Right cardiac atrium (tissue), 5 donors: ENCODE measurements at regions not wholly inside any gene's neighbourhood (a gene's known extent, or its start where the extent isn't known, plus 50 kb on each side); places are given as distances from the start of the nearest gene placed in this dataset.

Source experiments
- ATAC-seq, 2 donors: fragments of 200-7000 bp; cut with Tn5 transposase; one replicate each; pipeline versions ENCODE4 v1.8.0 to v1.9.1; 2020; ENCODE audit warnings: moderate library complexity in 2 of 2, mild to moderate bottlenecking in 1 of 2
- DNase-seq, 3 donors: peaks; one replicate each; pipeline ENCODE4 v3.0.0-alpha.2; 2020
- H3K27ac ChIP-seq: one replicate; pipeline ENCODE4 v1.5.1; 2013; ENCODE audit warnings: mild to moderate bottlenecking, low read length, control low read depth, moderate library complexity
- H3K27me3 ChIP-seq: one replicate; pipeline ENCODE4 v1.6.1; 2013; ENCODE audit not compliant: control insufficient read depth, insufficient read depth
- H3K4me1 ChIP-seq: one replicate; pipeline ENCODE4 v1.6.1; 2013; ENCODE audit warnings: low read length; ENCODE audit not compliant: control insufficient read depth, insufficient read depth
- H3K4me3 ChIP-seq: one replicate; pipeline ENCODE4 v1.5.1; 2013; ENCODE audit warnings: low read length, control low read depth
- H3K9me3 ChIP-seq: one replicate; pipeline ENCODE4 v1.6.1; 2013; ENCODE audit warnings: low read length; ENCODE audit not compliant: control insufficient read depth
- WGBS: extraction: QIAGEN DNeasy Blood & Tissue Kit; methylation state at CpG from one replicate; pipeline ENCODE4 v1.1.7; 2013; 5-methylcytosine and 5-hydroxymethylcytosine counted together
- intact Hi-C, 4 donors: fragments of 100-400 bp; cut with DNase I; formaldehyde crosslinking; loops; one replicate each; pipeline versions ENCODE4 v1.11.0 to v1.14.0; 2022 to 2023
- donor health status: healthy with polysubstance abuse.
- donor health status: DM: no; HTN: yes; CAD: no.
- donor health status: DM: no; HTN: no; CAD: no.
- donor health status: DM: no; HTN: yes; CAD: no; lungs with severe emphysema.
- donor health status: DM: yes; HTN: yes; CAD: no.

- DNase-seq = no peak
- peaks cover 16% of the 10 kb centered on the region for H3K4me1 ChIP-seq
- H3K27ac ChIP-seq = no peak overlapping the region
- WGBS = 55% methylated on average over 2 of the region's 2 CpGs
- H3K4me3 ChIP-seq = no peak overlapping the region
- intact Hi-C loops = no loop called here
- no peaks in the 10 kb centered on the region for H3K9me3 ChIP-seq
- ATAC-seq = no peak
- H3K27me3 ChIP-seq = no peaks in the 10 kb centered on the region
Observed at GRCh38 chr7:47043304-47043703, 538.6 kb downstream of the TNS3 start.

DNA sequence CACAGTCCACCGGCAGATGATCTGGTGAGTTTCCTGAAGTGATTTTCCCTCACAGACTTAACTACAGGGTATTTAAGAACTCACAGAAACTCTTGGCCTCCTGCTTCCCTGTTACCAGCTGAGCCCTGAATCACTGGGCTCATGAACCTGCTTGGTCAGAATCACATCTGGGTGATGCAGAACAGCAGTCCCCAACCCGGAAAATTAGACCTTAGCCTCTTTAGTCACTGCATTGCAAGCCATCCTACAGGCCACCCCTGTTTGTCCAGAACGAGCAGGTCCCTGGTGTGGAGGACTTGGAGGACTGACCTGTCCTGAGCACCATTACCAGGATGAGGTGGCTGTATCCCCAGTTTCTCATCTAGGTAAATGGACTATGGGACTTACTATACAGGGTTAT is 539.2 kb downstream of the TNS3 start:
- H3K4me3 ChIP-seq = no peak overlapping the region
- H3K4me1 ChIP-seq = peaks cover 16% of the 10 kb centered on the region
- ATAC-seq (no peak), DNase-seq (no peak)
- H3K9me3 ChIP-seq = no peaks in the 10 kb centered on the region
- H3K27ac ChIP-seq = no peak overlapping the region
- 92% methylated on average over 3 of the region's 3 CpGs for WGBS
- intact Hi-C loops = no loop called here
- no peaks in the 10 kb centered on the region for H3K27me3 ChIP-seq

DNA sequence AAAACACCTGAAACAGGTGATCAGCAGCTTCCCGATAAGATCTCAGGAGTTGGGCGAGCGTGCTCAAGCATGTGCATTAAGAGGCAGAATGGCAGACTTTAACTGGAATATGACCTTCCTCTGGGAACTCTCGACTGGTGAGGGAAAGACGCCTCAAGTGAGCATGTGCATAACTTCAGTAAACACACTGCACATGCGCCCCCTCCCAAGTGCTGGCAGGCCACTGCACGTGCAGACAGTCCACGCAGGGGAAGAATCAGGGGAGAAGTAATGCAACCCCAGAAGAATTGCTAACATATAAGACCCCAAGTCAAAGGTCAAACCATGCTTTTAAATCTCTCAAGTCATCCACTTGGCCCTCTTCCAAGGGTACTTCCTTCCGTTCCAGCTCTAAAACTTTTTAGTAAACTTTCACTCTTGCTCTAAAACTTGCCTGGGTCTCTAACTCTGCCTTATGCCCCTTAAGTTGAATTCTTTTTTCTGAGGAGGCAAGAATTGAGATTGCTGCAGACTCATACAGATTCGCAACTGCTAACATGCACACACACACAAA is 541.0 kb downstream of the TNS3 start:
- WGBS = 74% methylated on average over 10 of the region's 10 CpGs
- intact Hi-C loops = no loop called here
- Histone ChIP-seq H3K4me3 (no peak overlapping the region), H3K27ac (no peak overlapping the region), H3K27me3 (no peaks in the 10 kb centered on the region), H3K9me3 (no peaks in the 10 kb centered on the region), H3K4me1 (peaks cover 12% of the 10 kb centered on the region)
- no peak for DNase-seq
- ATAC-seq = no peak

DNA sequence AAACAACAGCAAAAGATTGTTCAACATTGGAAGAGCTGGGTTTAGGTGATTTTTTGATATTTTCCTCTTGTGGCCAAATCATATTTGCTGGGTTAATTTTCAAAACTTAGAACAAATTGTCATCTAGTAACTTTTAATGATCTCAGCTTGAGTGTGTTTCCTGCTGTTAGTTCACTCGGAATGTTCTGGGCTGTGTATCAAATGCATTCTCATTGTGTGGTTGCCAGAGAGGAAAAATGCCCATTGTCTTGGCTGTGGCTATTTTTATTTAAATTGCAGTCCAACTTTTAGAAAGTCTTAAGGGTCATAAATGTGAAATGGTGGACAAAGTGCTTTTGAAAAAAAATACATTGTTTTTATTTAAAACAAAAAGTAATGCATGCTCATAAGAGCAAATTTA is 542.0 kb downstream of the TNS3 start:
- no peak overlapping the region for H3K27ac ChIP-seq
- ATAC-seq (peak; percentile 73 to 83), DNase-seq (no peak)
- no peaks in the 10 kb centered on the region for H3K9me3 ChIP-seq
- no peak overlapping the region for H3K4me3 ChIP-seq
- WGBS = 7% methylated on average over 1 of the region's 1 CpG
- intact Hi-C loops = no loop called here
- peaks cover 8% of the 10 kb centered on the region for H3K4me1 ChIP-seq
- no peaks in the 10 kb centered on the region for H3K27me3 ChIP-seq

GRCh38 chr7:47039089-47039648 is 542.7 kb downstream of the TNS3 start:
- ATAC-seq (peak in 1 of 2 donors; percentile 42), DNase-seq (peak in 2 of 3 donors; percentile 62 to 63)
- H3K27ac ChIP-seq = peak overlapping the region; percentile 87
- 63% methylated on average over 6 of the region's 6 CpGs for WGBS
- H3K4me3 ChIP-seq = no peak overlapping the region
- intact Hi-C loops = no loop called here
- H3K27me3 ChIP-seq = no peaks in the 10 kb centered on the region
- peaks cover 8% of the 10 kb centered on the region for H3K4me1 ChIP-seq
- no peaks in the 10 kb centered on the region for H3K9me3 ChIP-seq

- no peak for DNase-seq
- Histone ChIP-seq H3K27ac (peak overlapping the region; percentile 87), H3K4me3 (no peak overlapping the region), H3K4me1 (peaks cover 8% of the 10 kb centered on the region), H3K27me3 (no peaks in the 10 kb centered on the region), H3K9me3 (no peaks in the 10 kb centered on the region)
- intact Hi-C loops = no loop called here
- ATAC-seq = no peak
- 76% methylated on average over 6 of the region's 6 CpGs for WGBS
Observed at GRCh38 chr7:47038621-47039020, 543.3 kb downstream of the TNS3 start.

GRCh38 chr7:47037607-47038006 is 544.3 kb downstream of the TNS3 start:
- DNase-seq (no peak), ATAC-seq (no peak)
- no peak overlapping the region for H3K27ac ChIP-seq
- H3K4me1 ChIP-seq = peaks cover 8% of the 10 kb centered on the region
- intact Hi-C loops = no loop called here
- WGBS = 87% methylated on average over 7 of the region's 7 CpGs
- no peaks in the 10 kb centered on the region for H3K27me3 ChIP-seq
- no peak overlapping the region for H3K4me3 ChIP-seq
- no peaks in the 10 kb centered on the region for H3K9me3 ChIP-seq

DNA sequence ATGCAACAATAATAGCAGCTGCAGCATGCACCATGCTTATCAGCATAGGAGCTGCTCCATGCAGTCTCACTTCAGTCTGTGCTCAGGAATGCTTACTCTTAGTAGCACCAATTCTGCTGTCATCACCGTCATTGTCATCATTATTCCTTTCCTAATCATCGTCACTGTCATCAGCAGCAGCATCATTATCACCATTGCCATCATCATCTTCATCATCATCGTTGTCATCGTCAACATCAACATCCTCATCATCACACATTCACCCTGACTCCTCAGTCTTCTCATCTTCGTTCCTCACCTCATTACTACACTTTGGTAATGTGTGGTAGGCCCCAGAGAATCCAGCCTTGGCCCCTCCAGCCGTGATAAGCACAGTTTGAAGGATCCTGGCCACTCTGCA is 545.0 kb downstream of the TNS3 start:
- DNase-seq (no peak), ATAC-seq (no peak)
- intact Hi-C loops = no loop called here
- WGBS = 77% methylated on average over 6 of the region's 6 CpGs
- Histone ChIP-seq H3K9me3 (no peaks in the 10 kb centered on the region), H3K4me1 (peaks cover 8% of the 10 kb centered on the region), H3K4me3 (no peak overlapping the region), H3K27me3 (no peaks in the 10 kb centered on the region), H3K27ac (no peak overlapping the region)

DNA sequence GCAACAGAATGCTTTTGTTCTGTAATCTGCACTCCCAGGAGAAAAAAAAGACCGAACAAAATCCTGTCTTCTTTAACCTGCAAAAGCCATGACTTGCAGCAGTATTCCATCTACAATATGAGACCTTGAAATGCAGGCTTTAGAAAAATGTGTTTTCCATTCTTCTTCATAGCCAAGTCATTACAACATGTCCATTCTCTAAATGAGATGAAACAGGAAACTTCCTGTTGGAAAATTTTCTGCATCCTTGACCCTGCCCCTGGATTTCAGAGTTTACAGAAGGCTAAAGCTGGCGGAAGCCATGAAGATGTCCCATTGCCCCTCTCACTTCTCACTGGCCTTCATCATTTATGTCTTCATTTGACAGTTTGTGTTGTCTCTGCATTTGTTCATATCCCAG is 546.4 kb downstream of the TNS3 start:
- intact Hi-C loops = no loop called here
- ATAC-seq (no peak), DNase-seq (no peak)
- no peaks in the 10 kb centered on the region for H3K27me3 ChIP-seq
- peaks cover 5% of the 10 kb centered on the region for H3K4me1 ChIP-seq
- 67% methylated on average over 2 of the region's 2 CpGs for WGBS
- no peak overlapping the region for H3K4me3 ChIP-seq
- H3K9me3 ChIP-seq = no peaks in the 10 kb centered on the region
- no peak overlapping the region for H3K27ac ChIP-seq

DNA sequence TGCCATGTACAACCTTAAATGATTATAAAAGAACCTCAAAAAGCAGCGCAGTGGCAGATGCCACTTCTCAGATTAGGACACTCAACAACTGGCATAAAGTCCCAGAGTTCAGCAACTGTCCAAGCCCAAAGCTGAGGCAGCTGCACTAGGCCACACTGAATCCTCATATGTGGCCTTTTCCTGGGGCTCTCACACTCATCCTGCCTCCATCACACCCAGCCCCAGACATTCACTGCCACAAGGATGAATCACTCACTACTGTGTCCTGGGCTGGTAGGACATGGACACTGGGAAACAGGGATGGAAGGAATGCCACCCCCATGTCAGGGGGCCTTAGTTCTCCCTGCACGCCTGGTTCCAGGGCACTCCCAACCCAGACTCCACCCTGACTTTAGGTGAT is 547.7 kb downstream of the TNS3 start:
- intact Hi-C loops = no loop called here
- no peak overlapping the region for H3K4me3 ChIP-seq

GRCh38 chr7:47032536-47032908 is 549.4 kb downstream of the TNS3 start:
- WGBS = 64% methylated on average over 4 of the region's 4 CpGs
- DNase-seq (no peak), ATAC-seq (no peak)
- H3K9me3 ChIP-seq = no peaks in the 10 kb centered on the region
- no peak overlapping the region for H3K4me3 ChIP-seq
- no peaks in the 10 kb centered on the region for H3K4me1 ChIP-seq
- intact Hi-C loops = no loop called here
- H3K27me3 ChIP-seq = no peaks in the 10 kb centered on the region
- H3K27ac ChIP-seq = no peak overlapping the region

More for the DNA sequence above, 547.7 kb downstream of the TNS3 start:
- ATAC-seq = peak in 1 of 2 donors; percentile 34
- peaks cover 3% of the 10 kb centered on the region for H3K4me1 ChIP-seq
- 92% methylated on average over 2 of the region's 2 CpGs for WGBS
- no peak overlapping the region for H3K27ac ChIP-seq
- no peaks in the 10 kb centered on the region for H3K27me3 ChIP-seq
- no peaks in the 10 kb centered on the region for H3K9me3 ChIP-seq
- no peak for DNase-seq
